HEK293T (cell line): ENCODE measurements at regions not wholly inside any gene's neighbourhood (a gene's known extent, or its start where the extent isn't known, plus 50 kb on each side); places are given as distances from the start of the nearest gene placed in this dataset.

Experiments used
- CTCF ChIA-PET: fragments of 350-600 bp; formaldehyde crosslinking; extraction: SDS; loops from one replicate; lab custom pipeline; 2021; ENCODE audit warnings: antibody characterized with exemption, inconsistent platforms; lab: Yijun Ruan, JAX
- POLR2A ChIA-PET: fragments of 350-600 bp; formaldehyde crosslinking; extraction: SDS; loops from one replicate; lab custom pipeline; 2020; ENCODE audit warnings: antibody characterized with exemption, inconsistent platforms; lab: Yijun Ruan, JAX
- DNase-seq: peaks from one replicate; pipeline ENCODE4 v3.0.0; 2012; ENCODE audit warnings: mixed read lengths; ENCODE audit errors: extremely low spot score
- ARNT ChIP-seq: fragments of 450-650 bp; IDR thresholded peaks from 2 replicates; pipeline ENCODE4 v1.6.1; 2017; ENCODE audit warnings: mild to moderate bottlenecking
- BHLHE40 ChIP-seq: fragments of 450-650 bp; IDR thresholded peaks from 2 replicates; pipeline ENCODE4 v1.6.1; 2016; ENCODE audit warnings: mild to moderate bottlenecking, moderate library complexity, borderline replicate concordance
- CTBP1 ChIP-seq: fragments of 450-650 bp; IDR thresholded peaks from 2 replicates; pipeline ENCODE4 v1.6.1; 2016; ENCODE audit warnings: borderline replicate concordance
- ELF4 ChIP-seq: fragments of 450-650 bp; IDR thresholded peaks from 2 replicates; pipeline ENCODE4 v1.6.1; 2017; ENCODE audit warnings: antibody characterized with exemption
- FOXA1 ChIP-seq: fragments of 450-650 bp; IDR thresholded peaks from 2 replicates; pipeline ENCODE4 v1.6.1; 2016; ENCODE audit warnings: mild to moderate bottlenecking
- FOXK2 ChIP-seq: fragments of 450-650 bp; IDR thresholded peaks from 2 replicates; pipeline ENCODE4 v1.6.1; 2016; ENCODE audit warnings: mild to moderate bottlenecking
- FOXM1 ChIP-seq: fragments of 450-650 bp; IDR thresholded peaks from 2 replicates; pipeline ENCODE4 v1.6.1; 2017; ENCODE audit warnings: mild to moderate bottlenecking, borderline replicate concordance
- HDGF ChIP-seq: fragments of 450-650 bp; IDR thresholded peaks from 2 replicates; pipeline ENCODE4 v1.6.1; 2017; ENCODE audit warnings: antibody characterized with exemption, borderline replicate concordance
- L3MBTL2 ChIP-seq: fragments of 450-650 bp; conservative IDR thresholded peaks from 2 replicates; pipeline ENCODE4 v1.6.1; 2016; ENCODE audit warnings: mild to moderate bottlenecking
- LEF1 ChIP-seq: fragments of 450-650 bp; IDR thresholded peaks from 2 replicates; pipeline ENCODE4 v1.6.1; 2017; ENCODE audit warnings: mild to moderate bottlenecking, borderline replicate concordance
- NFRKB ChIP-seq: fragments of 450-650 bp; IDR thresholded peaks from 2 replicates; pipeline ENCODE4 v1.6.1; 2016; ENCODE audit warnings: mild to moderate bottlenecking, moderate library complexity
- PKNOX1 ChIP-seq: fragments of 450-650 bp; IDR thresholded peaks from 2 replicates; pipeline ENCODE4 v1.6.1; 2016
- SP1 ChIP-seq: fragments of 450-650 bp; IDR thresholded peaks from 2 replicates; pipeline ENCODE4 v1.6.1; 2017
- SUZ12 ChIP-seq: fragments of 450-650 bp; IDR thresholded peaks from 2 replicates; pipeline ENCODE4 v1.6.1; 2016; ENCODE audit warnings: mild to moderate bottlenecking
- TARDBP ChIP-seq: fragments of 450-650 bp; IDR thresholded peaks from 2 replicates; pipeline ENCODE4 v1.6.1; 2016
- ZNF384 ChIP-seq: fragments of 450-650 bp; IDR thresholded peaks from 2 replicates; pipeline ENCODE4 v1.6.1; 2016

GRCh38 chr14:34063042-34063441, 112.2 kb upstream of the EGLN3 start:
- TF ChIP-seq FOXK2: no peak
- TF ChIP-seq SP1: no peak
- TF ChIP-seq TARDBP: no peak
- no peak for TF ChIP-seq LEF1
- no peak for TF ChIP-seq ZNF384
- TF ChIP-seq CTBP1: no peak
- no peak for TF ChIP-seq PKNOX1
- no peak for TF ChIP-seq NFRKB
- TF ChIP-seq ELF4: no peak
- TF ChIP-seq SUZ12: no peak
- TF ChIP-seq HDGF: no peak
- no peak for TF ChIP-seq L3MBTL2
- no peak for TF ChIP-seq FOXA1
- no peak for TF ChIP-seq BHLHE40
- no peak for TF ChIP-seq ARNT
- no peak for TF ChIP-seq FOXM1
- DNase-seq: no peak
- CTCF ChIA-PET: no interaction called here
- POLR2A ChIA-PET: no interaction called here

GRCh38 chr14:34062353-34062973, 111.6 kb upstream of the EGLN3 start:
- POLR2A ChIA-PET: no interaction called here
- TF ChIP-seq FOXM1 (no peak), BHLHE40 (no peak), ELF4 (no peak), CTBP1 (no peak), SP1 (no peak), FOXA1 (no peak), L3MBTL2 (no peak), PKNOX1 (no peak), TARDBP (no peak), HDGF (no peak), ARNT (no peak), LEF1 (no peak), FOXK2 (no peak), NFRKB (no peak), SUZ12 (no peak), ZNF384 (no peak)
- DNase-seq: no peak
- CTCF ChIA-PET: no interaction called here

GRCh38 chr14:34060651-34060999, 109.8 kb upstream of the EGLN3 start:
- ChIA-PET POLR2A (interaction anchor here (0.7 to 3.0 kb wide), 11 partner anchors 9 to 661 kb away, joined by 3 to 12 read pairs (median 4); partner anchors contain the start of gene EGLN3), CTCF (interaction anchor here (0.7 to 1.1 kb wide), 2 partner anchors 9 to 426 kb away, joined by 3 to 4 read pairs; no protein-coding TSS in a partner anchor)
- TF ChIP-seq ELF4 (no peak), ARNT (no peak), TARDBP (no peak), SP1 (no peak), ZNF384 (no peak), FOXK2 (no peak)
- peak; percentile 21 for DNase-seq

- DNase-seq: peak; percentile 76
- ChIA-PET CTCF (interaction anchor here (0.6 to 1.1 kb wide), 3 partner anchors 8 to 1031 kb away, joined by 3 to 9 read pairs (median 4); no protein-coding TSS in a partner anchor), POLR2A (interaction anchor here (0.7 to 3.0 kb wide), 15 partner anchors 8 to 660 kb away, joined by 3 to 12 read pairs (median 4); partner anchors contain the start of gene EGLN3)
- TF ChIP-seq LEF1 (no peak), NFRKB (no peak), ELF4 (peak; percentile 42), PKNOX1 (0 out of 2 replicates have a peak, but pooled peaks have one; percentile 14), CTBP1 (no peak), FOXA1 (no peak), FOXK2 (no peak), L3MBTL2 (peak; percentile 58), SUZ12 (no peak), TARDBP (no peak)
These were observed 109.2 kb upstream of the EGLN3 start for GRCh38 chr14:34059925-34060650.

GRCh38 chr14:34059037-34059924, 108.4 kb upstream of the EGLN3 start:
- POLR2A ChIA-PET: interaction anchor here (0.7 to 3.0 kb wide), 11 partner anchors 7 to 217 kb away, joined by 3 to 12 read pairs (median 4); partner anchors contain the start of gene EGLN3
- TF ChIP-seq NFRKB (no peak), SUZ12 (no peak), ARNT (no peak), ZNF384 (no peak), FOXK2 (no peak), ELF4 (no peak), FOXA1 (no peak), TARDBP (no peak), CTBP1 (no peak), LEF1 (no peak), BHLHE40 (no peak), HDGF (no peak), SP1 (no peak), PKNOX1 (no peak), L3MBTL2 (no peak)
- CTCF ChIA-PET: interaction anchor here (0.6 kb wide), 1 partner anchor 1031 kb away, joined by 9 read pairs; no protein-coding TSS in a partner anchor
- DNase-seq: no peak
